Motor neuron (in vitro differentiated cells): ENCODE measurements at regions not wholly inside any gene's neighbourhood (a gene's known extent, or its start where the extent isn't known, plus 50 kb on each side); places are given as distances from the start of the nearest gene placed in this dataset.

ENCODE experiments used
- ATAC-seq, 8 experiments: fragments of 200-7000 bp; cut with Tn5 transposase; replicated peaks in 6 of 8; 2 replicates each; pipeline ENCODE4 v1.8.0; 2021; ENCODE audit warnings: mild to moderate bottlenecking in 8 of 8, moderate library complexity in 8 of 8
- H3K27ac ChIP-seq, 2 donors: fragments of 250-450 bp; sonication (Bioruptor Pico); 2 replicates each; pipeline ENCODE4 v1.9.0; 2021; ENCODE audit warnings: antibody characterized with exemption in 2 of 2, mild to moderate bottlenecking in 2 of 2, moderate library complexity in 1 of 2
- H3K4me1 ChIP-seq, 2 donors: fragments of 250-450 bp; sonication (Bioruptor Pico); replicated peaks in 1 of 2; 2 replicates each; pipeline ENCODE4 v1.6.1; 2021; ENCODE audit warnings: antibody characterized with exemption in 2 of 2, mild to moderate bottlenecking in 2 of 2, moderate library complexity in 1 of 2
- H3K4me3 ChIP-seq, 5 donors: fragments of 250-450 bp; sonication (Bioruptor Pico); 2 replicates each; pipeline ENCODE4 v1.9.0; 2021; ENCODE audit warnings: antibody characterized with exemption in 5 of 5, mild to moderate bottlenecking in 5 of 5, moderate library complexity in 4 of 5
- WGBS, 10 experiments: fragments of 450-650 bp; shearing (Covaris generic); methylation state at CpG; one replicate each; pipeline ENCODE4 v1.0.0; 2022; 5-methylcytosine and 5-hydroxymethylcytosine counted together
- in situ Hi-C, 9 experiments: fragments of 400-800 bp; cut with MboI; loops; one replicate each; pipeline ENCODE4 v1.15.0; 2021; ENCODE audit warnings: low sequenced_read_pairs in 9 of 9, low pct_unique_long_range_greater_than_20kb in 2 of 9; ENCODE audit not compliant: unreplicated experiment in 9 of 9

DNA sequence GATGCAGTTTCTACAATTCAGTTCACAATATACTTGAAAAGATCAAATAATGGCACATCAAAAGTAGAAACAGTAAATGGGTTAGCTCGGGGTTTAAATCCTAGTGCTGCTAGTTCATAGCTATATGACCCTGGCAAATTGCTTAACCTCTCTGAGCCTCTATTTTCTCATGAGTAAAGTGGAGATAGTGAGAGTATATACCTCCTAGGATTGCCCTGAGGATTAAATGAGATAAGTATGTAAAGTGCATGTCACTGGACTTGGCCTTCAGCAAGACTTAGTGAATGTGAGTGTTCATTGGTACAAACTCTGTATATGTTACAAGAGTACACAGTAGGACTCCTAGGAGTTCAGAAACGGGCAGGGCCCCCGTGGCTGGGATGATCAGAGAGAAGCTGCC is 248.3 kb downstream of the DLEU7 start:
- Histone ChIP-seq H3K4me3 (no peak overlapping the region), H3K27ac (no peak overlapping the region), H3K4me1 (peaks cover 19 to 36% of the 10 kb centered on the region in 2 donors)
- in situ Hi-C loops: no loop called here
- no peak for ATAC-seq
- 60 to 100% (median 82%) methylated on average over 1 to 3 of the region's 3 CpGs; no CpG with 5 or more reads in 2 of the 10 experiments for WGBS, 10 experiments

DNA sequence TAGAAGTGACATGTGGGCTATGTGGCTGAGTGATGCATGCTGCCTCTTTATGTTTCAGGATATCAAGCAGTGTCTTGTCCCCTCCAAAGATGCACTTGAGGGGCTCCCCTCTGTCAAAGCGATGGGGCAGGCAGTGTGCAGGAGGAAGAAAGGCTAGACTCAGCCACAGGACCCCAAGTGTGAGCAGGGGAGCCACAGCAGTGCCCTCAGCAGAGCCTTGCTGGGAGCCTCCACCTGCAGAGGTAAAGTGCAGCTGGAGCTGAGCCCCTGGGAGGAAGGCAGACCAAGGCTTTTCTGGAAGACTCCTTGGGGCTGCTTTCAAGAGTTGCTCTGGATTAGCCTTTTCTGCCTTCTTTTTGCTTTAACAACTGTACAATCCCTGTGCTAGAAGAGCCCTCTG is 247.3 kb downstream of the DLEU7 start:
- ATAC-seq: no peak
- in situ Hi-C loops: no loop called here
- Histone ChIP-seq H3K4me3 (no peak overlapping the region), H3K27ac (no peak overlapping the region), H3K4me1 (peaks cover 19 to 36% of the 10 kb centered on the region in 2 donors)
- WGBS, 10 experiments: 67% methylated on average over 1 of the region's 1 CpG; no CpG with 5 or more reads in 9 of the 10 experiments

GRCh38 chr13:50596776-50597203 is 246.7 kb downstream of the DLEU7 start:
- no peak for ATAC-seq

GRCh38 chr13:50598338-50598737 is 245.2 kb downstream of the DLEU7 start:
- in situ Hi-C loops: no loop called here
- Histone ChIP-seq H3K4me3 (no peak overlapping the region), H3K27ac (no peak overlapping the region), H3K4me1 (peaks cover 19 to 30% of the 10 kb centered on the region in 2 donors)
- ATAC-seq: peak in 5 of 8 experiments; percentile 20 to 79 (median 75)
- WGBS, 10 experiments: 0 to 86% (median 49%) methylated on average over 1 to 3 of the region's 3 CpGs; no CpG with 5 or more reads in 4 of the 10 experiments

More at GRCh38 chr13:50596776-50597203, 246.7 kb downstream of the DLEU7 start:
- 0 to 100% (median 71%) methylated on average over 1 to 2 of the region's 2 CpGs; no CpG with 5 or more reads in 2 of the 10 experiments for WGBS, 10 experiments
- in situ Hi-C loops: no loop called here
- Histone ChIP-seq H3K4me3 (no peak overlapping the region), H3K27ac (no peak overlapping the region), H3K4me1 (peaks cover 19 to 36% of the 10 kb centered on the region in 2 donors)

- ATAC-seq: no peak
Measured at GRCh38 chr13:50599046-50599445, 244.4 kb downstream of the DLEU7 start.

DNA sequence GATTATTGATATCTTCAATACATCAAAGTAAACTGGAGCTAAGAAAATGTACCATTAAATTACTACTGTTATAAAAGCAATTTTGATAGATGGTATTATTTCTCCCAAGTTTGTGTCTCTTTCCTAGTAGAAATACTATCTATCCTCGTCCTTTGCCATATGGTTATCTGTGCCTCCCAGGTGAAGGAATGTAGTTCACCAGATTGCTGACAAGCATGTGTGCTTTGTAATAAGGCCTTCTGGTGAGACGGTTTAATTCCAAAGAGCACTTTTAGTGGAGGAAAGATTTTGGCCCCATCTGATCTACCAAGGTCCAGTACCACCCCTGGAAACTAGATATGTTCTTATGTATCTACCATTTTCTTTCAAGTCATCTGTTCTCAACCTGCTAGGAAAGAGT is 243.6 kb downstream of the DLEU7 start:
- ATAC-seq: no peak

More at GRCh38 chr13:50599046-50599445, 244.4 kb downstream of the DLEU7 start:
- no peak overlapping the region for H3K27ac ChIP-seq
- in situ Hi-C loops: no loop called here
- peaks cover 18 to 25% of the 10 kb centered on the region in 2 donors for H3K4me1 ChIP-seq
- WGBS, 10 experiments: 0 to 93% (median 67%) methylated on average over 1 to 5 of the region's 5 CpGs; no CpG with 5 or more reads in 1 of the 10 experiments
- H3K4me3 ChIP-seq: no peak overlapping the region

GRCh38 chr13:50608370-50608769 is 235.1 kb downstream of the DLEU7 start:
- Histone ChIP-seq H3K4me1 (peaks cover 0 to 2% of the 10 kb centered on the region in 2 donors), H3K4me3 (no peak overlapping the region), H3K27ac (no peak overlapping the region)
- 0 to 93% (median 53%) methylated on average over 1 to 7 of the region's 7 CpGs; no CpG with 5 or more reads in 1 of the 10 experiments for WGBS, 10 experiments
- in situ Hi-C loops: no loop called here
- no peak for ATAC-seq

More for the DNA sequence above, 243.6 kb downstream of the DLEU7 start:
- Histone ChIP-seq H3K4me3 (no peak overlapping the region), H3K4me1 (peaks cover 11 to 16% of the 10 kb centered on the region in 2 donors), H3K27ac (no peak overlapping the region)
- WGBS, 10 experiments: 0 to 100% (median 58%) methylated on average over 1 to 2 of the region's 2 CpGs; no CpG with 5 or more reads in 2 of the 10 experiments
- in situ Hi-C loops: no loop called here

GRCh38 chr13:50609011-50609410 is 234.5 kb downstream of the DLEU7 start:
- Histone ChIP-seq H3K27ac (no peak overlapping the region), H3K4me1 (peaks cover 0 to 2% of the 10 kb centered on the region in 2 donors), H3K4me3 (no peak overlapping the region)
- in situ Hi-C loops: no loop called here
- ATAC-seq: no peak
- WGBS, 10 experiments: 20 to 100% (median 75%) methylated on average over 1 to 3 of the region's 3 CpGs; no CpG with 5 or more reads in 3 of the 10 experiments

- Histone ChIP-seq H3K4me1 (peaks cover 0 to 2% of the 10 kb centered on the region in 2 donors), H3K27ac (no peak overlapping the region), H3K4me3 (no peak overlapping the region)
- no peak for ATAC-seq
- 60 to 100% (median 95%) methylated on average over 1 to 2 of the region's 2 CpGs; no CpG with 5 or more reads in 4 of the 10 experiments for WGBS, 10 experiments
- in situ Hi-C loops: no loop called here
Measured at GRCh38 chr13:50610238-50610637, 233.3 kb downstream of the DLEU7 start.

- no peak overlapping the region for H3K4me3 ChIP-seq
- no peak overlapping the region for H3K27ac ChIP-seq
- WGBS, 10 experiments: 80 to 100% (median 95%) methylated on average over 2 to 5 of the region's 5 CpGs; no CpG with 5 or more reads in 2 of the 10 experiments
- ATAC-seq: no peak
- in situ Hi-C loops: no loop called here
- H3K4me1 ChIP-seq: peaks cover 0 to 2% of the 10 kb centered on the region in 2 donors
Measured at GRCh38 chr13:50611117-50611781, 232.2 kb downstream of the DLEU7 start.

DNA sequence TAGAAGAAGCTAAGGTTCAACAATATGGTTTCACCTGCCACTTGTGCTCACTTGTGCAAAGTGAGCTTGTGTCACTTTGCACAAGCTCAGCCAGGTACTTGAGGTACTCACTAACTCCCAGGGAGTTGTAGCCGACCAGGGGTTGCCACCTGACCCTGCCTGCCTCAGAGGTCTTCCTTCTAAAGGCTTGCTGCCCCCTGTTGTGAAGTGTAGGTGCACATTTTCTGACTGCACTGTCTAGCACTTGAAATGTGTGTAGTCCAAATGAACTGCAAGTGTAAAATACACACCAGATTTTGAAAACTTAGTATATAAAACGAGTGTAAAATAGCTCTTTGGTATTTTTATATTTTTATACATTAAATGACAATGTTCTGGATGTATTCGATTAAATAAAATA is 230.8 kb downstream of the DLEU7 start:
- WGBS, 10 experiments: 33 to 91% (median 62%) methylated on average over 1 to 3 of the region's 3 CpGs
- H3K4me3 ChIP-seq: no peak overlapping the region
- in situ Hi-C loops: no loop called here
- H3K27ac ChIP-seq: no peak overlapping the region
- peaks cover 0 to 5% of the 10 kb centered on the region in 2 donors for H3K4me1 ChIP-seq
- no peak for ATAC-seq

GRCh38 chr13:50613356-50613831 is 230.1 kb downstream of the DLEU7 start:
- Histone ChIP-seq H3K4me3 (no peak overlapping the region), H3K4me1 (peaks cover 0 to 4% of the 10 kb centered on the region in 2 donors), H3K27ac (no peak overlapping the region)
- WGBS, 10 experiments: 43 to 100% (median 70%) methylated on average over 1 to 6 of the region's 6 CpGs; no CpG with 5 or more reads in 2 of the 10 experiments
- ATAC-seq: peak in 2 of 8 experiments; percentile 62 to 86
- in situ Hi-C loops: no loop called here

- in situ Hi-C loops: no loop called here
- no peak for ATAC-seq
- 40 to 100% (median 83%) methylated on average over 1 to 2 of the region's 2 CpGs; no CpG with 5 or more reads in 1 of the 10 experiments for WGBS, 10 experiments
- Histone ChIP-seq H3K27ac (no peak overlapping the region), H3K4me3 (no peak overlapping the region), H3K4me1 (peaks cover 0 to 3% of the 10 kb centered on the region in 2 donors)
Measured at GRCh38 chr13:50615234-50615633, 228.3 kb downstream of the DLEU7 start.
